ENCODE measurements at regions not wholly inside any gene's neighbourhood (a gene's known extent, or its start where the extent isn't known, plus 50 kb on each side); places are given as distances from the start of the nearest gene placed in this dataset.

GRCh38 chr3:194990454-194991337, 280.3 kb downstream of the XXYLT1 start:
- CTCF ChIA-PET: no interaction called here
- Mint-ChIP-seq H3K4me1 (no peaks in the 10 kb centered on the region), H3K27ac (peak overlapping the region in 1 of 8 donors; percentile 55)

DNA sequence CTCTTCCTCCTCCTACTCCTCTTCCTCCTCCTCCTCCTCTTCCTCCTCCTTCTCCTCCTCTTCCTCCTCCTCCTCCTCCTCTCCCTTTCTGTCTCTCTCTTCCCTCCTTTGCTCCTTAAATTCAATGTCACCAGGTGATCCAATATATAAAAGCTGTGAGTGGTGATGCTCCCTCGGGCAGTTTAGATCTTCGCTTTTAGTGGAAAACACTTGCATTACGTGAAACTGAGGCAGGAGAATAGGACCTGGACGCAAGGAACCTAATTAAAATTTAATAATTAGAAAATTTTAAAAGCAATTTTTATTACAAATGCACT, 279.7 kb downstream of the XXYLT1 start:
- Mint-ChIP-seq H3K4me3 (no peak overlapping the region), H3K27ac (no peak overlapping the region), H3K9me3 (no peaks in the 10 kb centered on the region), H3K36me3 (no peaks in the 10 kb centered on the region), H3K27me3 (peaks cover 6 to 8% of the 10 kb centered on the region in 2 donors), H3K4me1 (no peaks in the 10 kb centered on the region)
- H3K27ac ChIP-seq (ENCODE audit: low read depth, low read length): no peak overlapping the region
- H3K27me3 ChIP-seq (ENCODE audit: insufficient read depth, low read length, poor library complexity, severe bottlenecking): no peaks in the 10 kb centered on the region
- ChIA-PET POLR2A (no interaction called here), CTCF (interaction anchor here (1.1 kb wide), 1 partner anchor 11 kb away, joined by 5 read pairs; no protein-coding TSS in a partner anchor)
- H3K36me3 ChIP-seq (ENCODE audit: insufficient read depth, low read length): no peaks in the 10 kb centered on the region
- no peaks in the 10 kb centered on the region for H3K9me3 ChIP-seq (ENCODE audit: low read length)
- DNase-seq: no peak
- H3K4me3 ChIP-seq (ENCODE audit: low read length): no peak overlapping the region
- no peaks in the 10 kb centered on the region for H3K4me1 ChIP-seq (ENCODE audit: insufficient read depth, low read length)

More at GRCh38 chr3:194990454-194991337, 280.3 kb downstream of the XXYLT1 start:
- POLR2A ChIA-PET: no interaction called here
- no peaks in the 10 kb centered on the region for H3K36me3 Mint-ChIP-seq
- Histone ChIP-seq H3K4me1 (ENCODE audit: insufficient read depth, low read length) (no peaks in the 10 kb centered on the region), H3K27me3 (ENCODE audit: insufficient read depth, low read length, poor library complexity, severe bottlenecking) (no peaks in the 10 kb centered on the region), H3K27ac (ENCODE audit: low read depth, low read length) (no peak overlapping the region), H3K4me3 (ENCODE audit: low read length) (no peak overlapping the region), H3K9me3 (ENCODE audit: low read length) (no peaks in the 10 kb centered on the region), H3K36me3 (ENCODE audit: insufficient read depth, low read length) (no peaks in the 10 kb centered on the region)
- peaks cover 6 to 8% of the 10 kb centered on the region in 2 donors for H3K27me3 Mint-ChIP-seq
- H3K9me3 Mint-ChIP-seq: no peaks in the 10 kb centered on the region
- no peak overlapping the region for H3K4me3 Mint-ChIP-seq
- DNase-seq: no peak

- Histone ChIP-seq H3K9me3 (ENCODE audit: low read length) (no peaks in the 10 kb centered on the region), H3K36me3 (ENCODE audit: insufficient read depth, low read length) (no peaks in the 10 kb centered on the region), H3K4me1 (ENCODE audit: insufficient read depth, low read length) (no peaks in the 10 kb centered on the region), H3K27me3 (ENCODE audit: insufficient read depth, low read length, poor library complexity, severe bottlenecking) (no peaks in the 10 kb centered on the region), H3K27ac (ENCODE audit: low read depth, low read length) (no peak overlapping the region), H3K4me3 (ENCODE audit: low read length) (no peak overlapping the region)
- ChIA-PET CTCF (no interaction called here), POLR2A (no interaction called here)
- no peaks in the 10 kb centered on the region for H3K36me3 Mint-ChIP-seq
- peaks cover 6 to 9% of the 10 kb centered on the region in 2 donors for H3K27me3 Mint-ChIP-seq
- no peak overlapping the region for H3K4me3 Mint-ChIP-seq
- no peaks in the 10 kb centered on the region for H3K9me3 Mint-ChIP-seq
- no peak for DNase-seq
- no peaks in the 10 kb centered on the region for H3K4me1 Mint-ChIP-seq
- H3K27ac Mint-ChIP-seq: no peak overlapping the region
Measured at GRCh38 chr3:194993896-194994295, 277.1 kb downstream of the XXYLT1 start.

DNA sequence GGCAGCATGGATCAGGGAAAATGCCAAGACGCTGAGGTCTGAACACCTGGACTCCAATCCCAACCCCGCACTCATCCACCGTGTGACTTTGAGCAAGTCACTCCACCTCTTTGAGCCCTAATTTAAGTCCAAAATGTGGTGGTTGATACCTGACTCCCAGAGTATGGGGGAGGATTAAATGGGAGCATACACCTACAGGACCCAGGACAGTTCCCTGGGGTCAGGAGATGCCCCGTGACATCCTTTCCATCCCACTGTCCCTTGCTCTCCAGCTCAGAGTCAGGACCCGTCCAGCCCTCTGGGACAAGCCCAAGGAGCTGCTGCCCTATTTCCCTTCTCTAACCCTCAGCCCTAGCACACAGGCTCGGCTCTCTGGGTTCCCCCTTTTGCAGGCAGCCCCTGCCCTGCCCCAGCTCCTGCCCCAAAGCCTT, 276.4 kb downstream of the XXYLT1 start:
- Histone ChIP-seq H3K4me3 (ENCODE audit: low read length) (no peak overlapping the region), H3K4me1 (ENCODE audit: insufficient read depth, low read length) (no peaks in the 10 kb centered on the region), H3K36me3 (ENCODE audit: insufficient read depth, low read length) (no peaks in the 10 kb centered on the region), H3K27me3 (ENCODE audit: insufficient read depth, low read length, poor library complexity, severe bottlenecking) (no peaks in the 10 kb centered on the region), H3K27ac (ENCODE audit: low read depth, low read length) (no peak overlapping the region), H3K9me3 (ENCODE audit: low read length) (no peaks in the 10 kb centered on the region)
- Mint-ChIP-seq H3K36me3 (no peaks in the 10 kb centered on the region), H3K9me3 (no peaks in the 10 kb centered on the region), H3K27ac (no peak overlapping the region), H3K27me3 (peaks cover 6 to 9% of the 10 kb centered on the region in 2 donors), H3K4me3 (no peak overlapping the region), H3K4me1 (no peaks in the 10 kb centered on the region)
- ChIA-PET CTCF (no interaction called here), POLR2A (no interaction called here)
- DNase-seq: no peak

GRCh38 chr3:194995334-194995733, 275.6 kb downstream of the XXYLT1 start:
- Histone ChIP-seq H3K36me3 (ENCODE audit: insufficient read depth, low read length) (no peaks in the 10 kb centered on the region), H3K4me3 (ENCODE audit: low read length) (no peak overlapping the region), H3K27me3 (ENCODE audit: insufficient read depth, low read length, poor library complexity, severe bottlenecking) (no peaks in the 10 kb centered on the region), H3K27ac (ENCODE audit: low read depth, low read length) (no peak overlapping the region), H3K4me1 (ENCODE audit: insufficient read depth, low read length) (no peaks in the 10 kb centered on the region), H3K9me3 (ENCODE audit: low read length) (no peaks in the 10 kb centered on the region)
- Mint-ChIP-seq H3K27me3 (peaks cover 4 to 9% of the 10 kb centered on the region in 2 donors), H3K27ac (no peak overlapping the region), H3K9me3 (no peaks in the 10 kb centered on the region), H3K4me3 (no peak overlapping the region), H3K4me1 (no peaks in the 10 kb centered on the region), H3K36me3 (no peaks in the 10 kb centered on the region)
- POLR2A ChIA-PET: no interaction called here
- CTCF ChIA-PET: interaction anchor here (1.6 kb wide), 1 partner anchor 8 kb away, joined by 3 read pairs; no protein-coding TSS in a partner anchor
- DNase-seq: no peak

- Histone ChIP-seq H3K36me3 (ENCODE audit: insufficient read depth, low read length) (no peaks in the 10 kb centered on the region), H3K27me3 (ENCODE audit: insufficient read depth, low read length, poor library complexity, severe bottlenecking) (no peaks in the 10 kb centered on the region), H3K4me3 (ENCODE audit: low read length) (no peak overlapping the region), H3K9me3 (ENCODE audit: low read length) (no peaks in the 10 kb centered on the region), H3K4me1 (ENCODE audit: insufficient read depth, low read length) (no peaks in the 10 kb centered on the region), H3K27ac (ENCODE audit: low read depth, low read length) (no peak overlapping the region)
- Mint-ChIP-seq H3K36me3 (no peaks in the 10 kb centered on the region), H3K4me3 (no peak overlapping the region), H3K4me1 (no peaks in the 10 kb centered on the region), H3K27ac (no peak overlapping the region), H3K27me3 (peaks cover 0 to 9% of the 10 kb centered on the region in 2 donors), H3K9me3 (no peaks in the 10 kb centered on the region)
- CTCF ChIA-PET: interaction anchor here (1.6 kb wide), 1 partner anchor 9 kb away, joined by 3 read pairs; no protein-coding TSS in a partner anchor
- no peak for DNase-seq
- POLR2A ChIA-PET: no interaction called here
Measured at GRCh38 chr3:194995922-194996321, 275.0 kb downstream of the XXYLT1 start.

- DNase-seq: no peak
- Histone ChIP-seq H3K27me3 (ENCODE audit: insufficient read depth, low read length, poor library complexity, severe bottlenecking) (no peaks in the 10 kb centered on the region), H3K27ac (ENCODE audit: low read depth, low read length) (no peak overlapping the region), H3K4me3 (ENCODE audit: low read length) (no peak overlapping the region), H3K4me1 (ENCODE audit: insufficient read depth, low read length) (no peaks in the 10 kb centered on the region), H3K36me3 (ENCODE audit: insufficient read depth, low read length) (no peaks in the 10 kb centered on the region), H3K9me3 (ENCODE audit: low read length) (no peaks in the 10 kb centered on the region)
- POLR2A ChIA-PET: no interaction called here
- Mint-ChIP-seq H3K27me3 (peaks cover 0 to 11% of the 10 kb centered on the region in 2 donors), H3K9me3 (no peaks in the 10 kb centered on the region), H3K36me3 (no peaks in the 10 kb centered on the region), H3K27ac (no peak overlapping the region), H3K4me1 (no peaks in the 10 kb centered on the region), H3K4me3 (no peak overlapping the region)
- CTCF ChIA-PET: interaction anchor here (1.6 kb wide), 1 partner anchor 9 kb away, joined by 3 read pairs; no protein-coding TSS in a partner anchor
Measured at GRCh38 chr3:194996746-194997145, 274.2 kb downstream of the XXYLT1 start.

- H3K36me3 ChIP-seq (ENCODE audit: insufficient read depth, low read length): no peaks in the 10 kb centered on the region
- Mint-ChIP-seq H3K27ac (no peak overlapping the region), H3K36me3 (no peaks in the 10 kb centered on the region), H3K27me3 (peaks cover 3 to 11% of the 10 kb centered on the region in 2 donors), H3K4me1 (no peaks in the 10 kb centered on the region), H3K9me3 (no peaks in the 10 kb centered on the region), H3K4me3 (no peak overlapping the region)
- POLR2A ChIA-PET: no interaction called here
- CTCF ChIA-PET: no interaction called here
- H3K27ac ChIP-seq (ENCODE audit: low read depth, low read length): no peak overlapping the region
- no peak overlapping the region for H3K4me3 ChIP-seq (ENCODE audit: low read length)
- no peaks in the 10 kb centered on the region for H3K9me3 ChIP-seq (ENCODE audit: low read length)
- no peak for DNase-seq
- H3K4me1 ChIP-seq (ENCODE audit: insufficient read depth, low read length): no peaks in the 10 kb centered on the region
- no peaks in the 10 kb centered on the region for H3K27me3 ChIP-seq (ENCODE audit: insufficient read depth, low read length, poor library complexity, severe bottlenecking)
Measured at GRCh38 chr3:194998417-194998816, 272.5 kb downstream of the XXYLT1 start.

Measured in CD8-positive, alpha-beta memory T cell (primary cell).